GM12891 (cell line): ENCODE measurements at regions not wholly inside any gene's neighbourhood (a gene's known extent, or its start where the extent isn't known, plus 50 kb on each side); places are given as distances from the start of the nearest gene placed in this dataset.

ENCODE experiments used
- DNase-seq: peaks from one replicate; pipeline ENCODE4 v3.0.0; 2011; ENCODE audit warnings: low spot score; ENCODE audit not compliant: insufficient read length
- FAIRE-seq: peaks from 2 replicates; lab custom pipeline; 2011; peaks lifted over from hg19 to GRCh38; lab: Jason Lieb, UNC
- PAX5 ChIP-seq: IDR thresholded peaks from 2 replicates; pipeline ENCODE4 v1.6.1; 2011; ENCODE audit warnings: low read length, moderate library complexity, mild to moderate bottlenecking; ENCODE audit not compliant: insufficient read depth, severe bottlenecking
- POLR2A ChIP-seq: IDR thresholded peaks from 2 replicates; pipeline ENCODE4 v1.6.1; 2011; ENCODE audit warnings: low read depth, low read length, control low read depth
- POLR2AphosphoS5 ChIP-seq: IDR thresholded peaks from 2 replicates; pipeline ENCODE4 v1.6.1; 2011; ENCODE audit warnings: low read depth, low read length, control low read depth
- POU2F2 ChIP-seq: IDR thresholded peaks from 2 replicates; pipeline ENCODE4 v1.6.1; 2011; ENCODE audit warnings: low read depth, mild to moderate bottlenecking, control low read depth, low read length, moderate library complexity
- SPI1 ChIP-seq: IDR thresholded peaks from 2 replicates; pipeline ENCODE4 v1.6.1; 2011; ENCODE audit warnings: low read depth, low read length, control low read depth
- TAF1 ChIP-seq: IDR thresholded peaks from 2 replicates; pipeline ENCODE4 v1.6.1; 2011; ENCODE audit warnings: low read depth, low read length, control low read depth

DNA sequence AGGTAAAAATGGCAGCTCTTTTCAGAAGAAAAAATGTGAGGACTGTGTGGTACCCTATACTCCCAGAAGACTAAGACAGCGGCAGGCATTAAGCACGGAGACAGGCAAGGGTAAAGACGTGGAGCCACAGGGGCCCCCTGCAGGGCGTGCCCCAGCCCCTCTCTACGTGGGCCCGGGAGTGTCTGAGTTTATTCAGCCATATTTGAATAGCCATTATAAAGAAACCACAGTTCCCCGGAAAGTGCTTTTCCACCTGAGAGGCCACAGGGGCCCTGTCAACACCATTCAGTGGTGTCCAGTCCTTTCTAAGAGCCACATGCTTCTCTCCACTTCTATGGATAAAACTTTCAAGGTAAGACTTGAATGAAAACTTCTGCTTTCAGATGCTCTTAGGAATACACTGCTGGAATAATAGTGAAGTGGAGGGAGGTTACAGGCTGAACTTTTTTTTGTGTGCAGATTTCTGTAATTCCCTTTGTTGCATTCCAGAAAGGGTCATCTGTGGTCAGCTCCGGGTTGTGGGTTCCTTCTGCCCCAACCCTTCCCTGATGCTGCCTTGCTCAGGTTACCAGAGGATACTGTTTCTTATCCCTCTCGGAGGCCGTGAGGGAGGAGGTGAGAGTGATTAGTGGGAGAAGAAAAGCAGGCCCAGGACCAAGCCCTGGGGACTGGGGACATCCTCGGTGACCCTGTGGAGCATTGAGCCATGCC, 58.4 kb downstream of the SLC25A47 start:
- no peak for FAIRE-seq

DNA sequence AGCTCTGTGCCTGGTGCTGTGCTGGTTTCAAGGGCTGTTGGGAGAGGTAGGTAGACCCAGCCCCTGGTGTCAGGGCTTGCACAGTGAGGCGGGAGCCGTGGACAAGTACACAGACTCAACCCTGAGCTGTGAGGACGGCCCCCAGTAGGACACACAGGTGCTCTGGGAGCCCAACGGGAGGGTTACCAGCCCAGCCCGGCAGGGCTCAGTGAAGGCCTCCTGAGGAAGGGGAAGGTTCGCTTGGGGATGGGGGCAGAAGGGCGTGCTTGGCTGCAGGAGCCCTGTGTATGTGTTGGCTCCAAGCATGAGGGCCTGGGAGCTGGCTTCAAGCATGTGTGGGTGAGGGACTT, 58.9 kb downstream of the SLC25A47 start:
- TF ChIP-seq SPI1 = no peak
- DNase-seq (no peak), FAIRE-seq (no peak)

More for the DNA sequence above, 58.4 kb downstream of the SLC25A47 start:
- no peak for DNase-seq
- TF ChIP-seq PAX5 (no peak), POLR2A (no peak), TAF1 (no peak), POLR2AphosphoS5 (no peak), POU2F2 (no peak), SPI1 (no peak)

DNA sequence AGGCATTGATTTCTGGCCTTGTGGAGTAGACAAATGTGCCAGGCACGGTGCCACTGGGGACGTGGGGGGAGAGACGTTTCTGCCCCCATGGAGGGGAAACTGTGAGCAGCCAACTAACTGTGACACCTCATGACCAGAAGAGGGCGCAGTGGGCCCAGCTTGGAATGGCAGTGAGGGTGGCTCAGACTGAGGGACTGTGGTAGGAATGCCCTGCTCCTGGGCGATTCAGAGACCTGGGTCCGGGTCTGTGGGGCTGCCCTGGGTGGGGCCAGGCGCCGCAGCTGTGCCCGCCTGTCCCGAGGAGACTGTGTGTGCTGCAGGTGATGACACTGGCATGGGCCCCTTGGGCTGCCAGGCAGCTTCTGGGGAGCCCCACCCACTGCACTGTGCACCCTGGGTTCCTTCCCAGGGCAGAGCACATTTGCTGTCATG, 60.6 kb downstream of the SLC25A47 start:
- TF ChIP-seq POLR2A = no peak
- no peak for TF ChIP-seq PAX5
- FAIRE-seq (peak; percentile 68), DNase-seq (peak; percentile 74)

DNA sequence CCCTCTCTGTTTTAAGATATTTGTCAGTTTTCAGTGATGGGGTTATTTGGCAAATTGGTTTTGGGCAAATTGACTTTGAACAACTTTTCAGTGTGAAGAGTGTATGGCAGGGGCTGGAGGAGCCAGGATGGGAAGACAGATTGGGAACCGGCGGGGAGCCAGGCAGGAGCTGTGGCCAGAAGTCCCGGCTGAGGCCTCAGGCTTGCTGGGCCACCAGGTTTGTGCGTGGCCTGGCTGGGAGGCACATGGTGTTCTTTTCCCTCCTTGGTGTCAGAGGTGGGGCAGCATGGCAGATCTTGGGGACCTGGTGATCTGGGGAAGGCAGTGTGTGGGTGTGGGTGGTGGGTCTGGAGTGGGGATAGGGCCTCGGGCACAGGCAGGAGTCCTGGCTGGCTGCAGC, 61.1 kb downstream of the SLC25A47 start:
- DNase-seq = no peak
- TF ChIP-seq POLR2AphosphoS5 (no peak), PAX5 (no peak), SPI1 (no peak), POU2F2 (no peak), TAF1 (no peak), POLR2A (no peak)
- FAIRE-seq = no peak

DNA sequence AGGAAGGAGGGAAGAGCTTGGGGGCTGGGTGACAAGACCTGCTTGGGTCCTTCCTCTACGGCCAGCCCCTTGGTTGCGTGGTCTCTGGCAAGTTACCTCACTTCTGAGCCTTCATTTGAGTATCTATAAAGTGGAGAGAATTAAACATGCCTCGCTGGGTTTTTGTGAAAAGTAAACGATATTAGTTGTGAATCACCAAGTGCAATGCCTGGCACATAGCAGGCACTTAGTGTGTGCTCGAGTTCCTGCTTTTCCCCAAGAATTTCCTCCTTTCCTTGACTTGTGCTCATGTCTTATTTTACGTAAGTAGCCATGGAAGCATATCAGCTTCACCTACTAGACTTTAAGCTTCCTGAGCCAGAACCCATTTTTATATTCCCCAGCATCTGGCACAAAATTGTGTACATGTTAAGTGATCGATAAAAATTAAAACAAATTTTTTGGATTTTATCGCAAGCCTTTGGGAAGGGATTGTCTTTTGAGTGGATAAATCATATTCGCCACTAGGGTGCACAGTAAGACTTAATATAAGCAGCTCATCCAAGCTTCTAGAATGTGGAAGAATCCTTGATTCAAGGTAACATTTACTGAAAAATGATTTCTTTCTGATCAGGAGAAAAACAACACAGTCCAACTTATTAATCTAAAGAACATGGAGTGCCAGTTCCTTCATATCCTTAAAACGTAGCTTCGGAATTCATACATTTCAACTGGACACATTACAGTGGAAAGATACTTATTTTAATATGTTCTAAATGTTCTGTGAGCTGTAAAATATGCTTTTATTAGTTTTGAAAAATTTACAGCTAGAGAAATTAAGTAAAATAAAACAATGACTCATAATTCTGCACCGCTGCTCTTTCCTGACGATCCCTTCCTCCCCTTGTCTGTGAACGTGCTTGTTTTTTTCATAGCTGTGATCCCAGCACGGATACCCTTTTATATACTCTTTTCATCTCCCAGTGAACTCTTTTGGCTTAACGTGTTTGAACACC, 62.0 kb downstream of the SLC25A47 start:
- DNase-seq (no peak), FAIRE-seq (no peak)
- no peak for TF ChIP-seq SPI1
- no peak for TF ChIP-seq PAX5
- TF ChIP-seq POLR2A = no peak
- TF ChIP-seq TAF1 = no peak
- TF ChIP-seq POU2F2 = no peak
- TF ChIP-seq POLR2AphosphoS5 = no peak

DNA sequence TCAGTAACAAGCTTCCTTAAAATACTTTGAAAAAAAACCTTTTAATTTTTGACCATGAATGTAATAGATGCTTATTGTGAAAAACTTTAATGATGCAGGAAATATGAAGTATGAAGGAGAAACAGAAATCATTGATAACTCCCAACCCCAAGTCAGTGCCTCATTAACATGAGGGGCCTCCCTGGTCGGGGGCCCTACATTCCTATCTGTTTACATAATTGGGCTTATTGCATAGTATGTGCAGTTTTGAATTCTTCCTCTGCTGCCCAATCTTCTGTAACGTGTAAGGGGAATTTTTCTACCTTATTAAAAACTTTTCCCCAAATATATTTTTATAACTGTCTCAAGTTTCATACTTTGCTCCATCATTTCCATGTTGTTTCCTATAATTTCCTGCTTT, 63.0 kb downstream of the SLC25A47 start:
- FAIRE-seq (no peak), DNase-seq (no peak)
- no peak for TF ChIP-seq POU2F2
- TF ChIP-seq POLR2A = no peak
- no peak for TF ChIP-seq SPI1
- TF ChIP-seq PAX5 = no peak
- no peak for TF ChIP-seq TAF1
- TF ChIP-seq POLR2AphosphoS5 = no peak

DNA sequence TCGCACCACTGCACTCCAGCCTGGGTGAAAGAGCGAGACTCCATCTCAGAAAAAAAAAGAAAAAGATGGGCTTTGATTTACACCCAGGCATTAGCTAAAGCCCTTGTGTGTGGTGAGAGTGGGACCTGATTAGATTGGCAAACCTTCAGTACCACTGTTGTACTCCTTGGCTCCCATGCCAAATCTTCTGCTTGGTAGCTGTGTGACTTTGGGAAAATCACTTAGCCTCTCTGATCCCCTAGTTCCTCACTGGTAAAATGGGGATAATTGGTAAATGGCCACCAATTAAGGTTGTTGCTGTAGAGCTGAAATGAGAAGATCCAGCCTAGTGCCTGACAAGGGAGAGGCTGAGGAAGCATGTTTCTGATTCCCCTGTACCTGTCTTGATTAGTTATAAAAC, 63.7 kb downstream of the SLC25A47 start:
- FAIRE-seq (no peak), DNase-seq (no peak)
- no peak for TF ChIP-seq TAF1
- TF ChIP-seq POLR2AphosphoS5 = no peak
- TF ChIP-seq PAX5 = no peak
- TF ChIP-seq POU2F2 = no peak
- TF ChIP-seq SPI1 = no peak
- no peak for TF ChIP-seq POLR2A

DNA sequence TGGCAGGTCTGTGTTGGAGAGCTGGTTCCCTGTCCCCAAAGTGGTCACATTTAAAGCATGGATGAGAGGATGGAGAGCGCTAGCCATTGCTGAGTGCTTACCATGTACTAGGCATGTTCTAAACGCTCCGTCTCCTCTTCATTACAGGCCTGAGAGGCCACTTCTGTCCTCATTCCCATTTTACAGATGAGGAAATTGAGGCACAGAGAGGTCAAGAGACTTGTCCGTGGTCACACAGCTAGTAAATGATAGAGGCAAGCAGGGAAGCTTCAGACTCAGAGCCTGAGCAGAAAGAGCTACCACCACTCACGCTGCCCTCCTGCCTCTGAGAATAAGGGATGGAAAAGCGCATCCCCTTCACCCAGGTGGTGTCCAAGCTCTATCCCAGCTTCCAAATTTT, 64.3 kb downstream of the SLC25A47 start:
- FAIRE-seq (no peak), DNase-seq (no peak)
- TF ChIP-seq POU2F2 (no peak), POLR2AphosphoS5 (no peak), PAX5 (no peak), POLR2A (no peak), SPI1 (no peak), TAF1 (no peak)
